KBM-7 (cell line): ENCODE measurements at regions not wholly inside any gene's neighbourhood (a gene's known extent, or its start where the extent isn't known, plus 50 kb on each side); places are given as distances from the start of the nearest gene placed in this dataset.

Experiments
- DNase-seq: peaks from one replicate; pipeline ENCODE4 v3.0.0-alpha.2; 2015
- in situ Hi-C: fragments of 300-500 bp; cut with MboI; formaldehyde crosslinking; loops from 2 replicates; pipeline ENCODE4 v1.14.3; 2020; ENCODE audit warnings: low sequenced_read_pairs, low pct_unique_long_range_greater_than_20kb, mixed read lengths

DNA sequence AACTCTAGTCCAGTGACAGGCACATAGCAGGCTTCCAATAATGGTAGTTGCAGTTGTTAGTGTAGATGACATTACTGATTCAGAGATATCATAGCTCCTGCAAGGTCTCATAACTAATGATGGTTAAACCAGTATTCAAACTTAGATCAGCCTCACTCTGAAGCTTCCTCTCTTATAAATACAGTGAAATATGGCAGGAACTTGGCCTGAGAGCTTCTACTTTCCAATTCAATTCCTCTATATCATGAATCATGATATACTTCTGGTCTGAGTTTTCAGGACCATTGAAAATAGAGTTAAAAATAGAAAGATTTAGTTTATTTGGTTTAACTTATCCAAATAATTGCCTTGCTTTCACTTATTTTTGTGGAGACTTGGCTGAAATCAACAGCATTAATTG is 167.5 kb upstream of the NOVA1 start:
- no peak for DNase-seq
- in situ Hi-C loops, result no loop called here

DNA sequence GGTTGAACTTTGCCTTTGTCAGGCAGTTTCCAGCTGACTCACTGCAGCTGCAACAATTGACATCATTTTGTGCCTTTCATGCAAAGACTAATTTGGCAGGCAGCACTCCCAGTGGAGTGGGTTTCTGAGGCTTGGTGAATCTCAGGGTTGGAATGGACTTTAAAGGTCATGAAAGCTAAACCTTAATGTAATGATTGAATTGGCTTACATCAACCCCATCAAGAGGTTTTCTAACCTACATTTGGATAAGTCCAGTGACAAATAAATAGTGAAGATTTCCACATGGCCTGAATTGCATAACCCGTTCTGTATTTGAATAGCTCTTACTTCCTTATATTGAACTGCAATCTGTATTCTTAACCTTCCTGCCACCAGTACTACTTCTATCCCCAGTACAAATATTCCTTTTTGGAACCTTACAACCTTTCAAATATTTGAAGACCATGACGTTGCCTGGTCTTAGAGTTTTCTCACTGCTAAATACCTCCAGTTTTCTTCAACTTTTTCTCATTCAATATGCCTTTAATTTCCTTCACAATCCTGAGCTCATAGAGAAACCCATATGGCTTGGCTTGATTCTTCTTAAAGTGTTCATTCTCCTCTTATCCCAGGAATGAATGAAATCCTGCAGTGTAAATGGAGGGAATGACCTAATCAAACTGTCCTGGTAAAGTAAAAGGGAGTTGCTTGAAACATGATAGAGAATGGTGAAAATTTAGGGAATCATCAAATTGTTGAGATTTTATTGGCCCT is 168.1 kb upstream of the NOVA1 start:
- in situ Hi-C loops, result no loop called here
- DNase-seq, result no peak

DNA sequence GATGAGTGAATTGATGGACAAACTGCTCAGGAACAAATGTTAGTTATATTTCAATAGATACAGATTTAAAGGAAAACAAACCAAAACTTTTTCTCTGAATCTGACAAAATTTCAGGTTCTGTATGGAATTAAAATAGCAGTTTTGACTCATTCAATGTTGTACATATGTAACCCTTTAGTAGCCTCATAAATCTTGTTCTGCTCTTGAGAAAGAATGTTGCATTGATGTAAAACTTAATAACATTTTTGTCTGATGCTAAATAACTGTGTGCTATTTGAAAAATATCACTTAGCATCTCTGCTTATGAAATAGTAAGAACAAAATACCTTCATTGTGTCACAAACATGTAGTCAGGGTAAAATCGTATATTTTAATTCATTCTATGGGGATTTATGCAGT is 168.9 kb upstream of the NOVA1 start:
- DNase-seq, result no peak
- in situ Hi-C loops, result no loop called here

DNA sequence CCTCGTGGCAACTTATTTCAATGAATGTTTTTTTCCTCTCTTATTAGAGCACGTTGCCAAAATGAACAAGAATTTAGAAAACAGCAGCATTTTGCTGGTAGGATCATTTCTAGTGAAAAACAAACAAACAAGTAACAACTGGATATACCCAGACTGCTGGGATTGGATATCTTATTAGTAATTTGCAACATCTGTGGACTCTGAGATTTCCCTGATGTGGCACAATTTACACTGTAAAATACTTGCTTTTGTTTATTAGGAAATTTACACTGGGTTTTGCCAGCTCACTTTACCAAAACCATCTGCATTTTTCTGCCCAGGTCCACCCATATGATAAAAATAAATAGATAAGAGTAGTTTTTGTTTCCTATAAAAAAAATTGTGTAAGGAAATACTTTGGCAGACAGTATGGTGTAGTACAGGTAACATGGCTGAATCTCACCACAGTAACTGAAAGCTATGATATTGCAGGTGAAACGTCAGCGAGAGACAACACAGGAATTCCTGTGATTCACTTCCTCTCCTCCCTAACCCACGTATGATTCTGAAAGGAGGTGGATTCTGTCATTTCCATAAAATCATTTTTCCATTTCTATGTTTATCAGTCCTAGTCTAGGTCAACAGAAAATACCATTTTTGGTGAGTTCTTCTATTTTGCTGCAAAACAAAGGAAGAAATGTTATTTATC is 176.2 kb upstream of the NOVA1 start:
- in situ Hi-C loops, result no loop called here
- no peak for DNase-seq

DNA sequence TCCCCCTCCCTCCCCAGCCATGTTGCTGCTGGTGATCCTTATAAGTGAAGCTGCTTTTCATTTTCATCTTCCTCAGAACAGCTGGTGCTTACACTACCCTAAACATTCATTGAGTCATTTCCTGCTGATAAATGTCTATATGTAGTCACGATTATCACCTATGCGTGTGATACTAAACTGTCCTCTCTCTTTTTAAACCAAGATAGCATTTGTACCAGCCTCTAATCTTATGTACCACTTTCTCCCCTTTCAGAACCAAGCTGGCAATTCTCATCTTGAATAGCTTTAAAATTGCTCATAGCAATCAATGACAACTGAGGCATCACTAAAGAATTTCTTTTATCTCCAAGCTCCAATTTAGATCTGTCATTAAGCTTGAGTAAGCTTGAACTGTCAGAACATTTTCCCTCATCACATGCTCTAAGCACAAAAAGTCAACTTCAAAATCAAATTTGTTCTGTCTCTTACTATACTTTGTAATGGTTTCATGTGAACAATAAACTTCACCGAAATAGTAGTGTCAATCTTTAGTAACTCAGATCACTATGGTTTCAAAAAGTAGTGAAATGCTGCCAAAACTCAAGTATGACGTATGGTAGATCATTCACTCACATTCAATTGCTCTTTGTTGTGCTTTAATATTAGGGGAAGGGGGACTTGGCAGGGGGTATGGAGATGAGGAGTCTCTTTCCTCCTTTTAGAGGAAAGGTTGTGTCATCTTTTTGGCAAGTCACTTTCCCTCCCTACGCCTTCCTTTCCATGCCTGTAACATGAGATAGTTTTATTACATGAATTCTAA is 178.1 kb upstream of the NOVA1 start:
- in situ Hi-C loops, result no loop called here
- DNase-seq, result no peak

DNA sequence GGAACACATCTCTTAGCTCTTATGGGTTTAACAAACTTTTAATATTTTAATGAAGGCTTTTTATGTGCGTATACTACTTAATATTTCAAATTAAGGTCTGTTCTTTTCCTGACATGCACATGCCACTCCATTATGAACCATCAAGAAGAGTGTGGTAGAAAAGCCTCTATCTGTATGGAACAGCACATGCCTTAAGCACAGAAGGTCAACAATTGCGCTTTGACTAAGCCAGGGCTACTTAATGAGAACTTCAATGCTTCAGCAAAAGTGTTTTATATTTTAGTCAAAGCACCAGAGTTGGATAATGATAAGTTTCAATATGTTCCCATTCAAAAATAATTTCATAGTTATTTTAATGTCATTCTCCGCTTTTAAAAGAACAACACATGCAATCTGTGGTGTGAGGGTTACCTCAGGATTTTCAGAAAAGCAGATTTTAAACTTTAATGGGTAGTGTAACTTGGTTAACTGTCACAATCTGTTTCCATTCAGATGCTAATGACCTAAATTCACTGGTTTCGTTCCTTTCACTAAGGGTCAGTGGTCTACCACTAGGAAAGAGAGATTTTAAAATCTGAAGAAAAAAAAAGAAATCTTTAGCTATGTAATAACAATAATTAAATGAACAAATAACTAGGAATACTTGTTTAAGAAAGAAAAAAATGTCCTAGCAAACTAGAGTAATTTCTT is 193.4 kb upstream of the NOVA1 start:
- in situ Hi-C loops, result no loop called here
- no peak for DNase-seq

DNA sequence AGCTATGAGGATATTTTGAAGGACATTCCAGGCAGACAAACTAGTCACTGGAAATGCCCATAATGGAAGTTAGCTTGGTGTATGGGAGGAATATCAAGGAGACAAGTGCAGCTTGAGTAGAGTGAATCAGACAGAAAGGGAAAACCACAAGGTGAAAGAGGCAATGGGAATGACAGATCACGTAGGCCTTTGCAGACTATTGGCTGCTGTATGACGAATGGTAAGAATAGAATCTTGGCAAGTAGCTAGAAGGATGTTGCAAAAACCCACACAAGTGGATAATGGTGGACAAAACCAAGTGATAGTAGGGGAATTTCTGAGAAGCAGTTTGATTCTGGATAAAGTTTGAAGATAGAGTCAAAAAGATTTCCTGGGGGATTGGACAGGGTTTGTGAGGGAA is 196.9 kb upstream of the NOVA1 start:
- DNase-seq, result no peak
- in situ Hi-C loops, result no loop called here

DNA sequence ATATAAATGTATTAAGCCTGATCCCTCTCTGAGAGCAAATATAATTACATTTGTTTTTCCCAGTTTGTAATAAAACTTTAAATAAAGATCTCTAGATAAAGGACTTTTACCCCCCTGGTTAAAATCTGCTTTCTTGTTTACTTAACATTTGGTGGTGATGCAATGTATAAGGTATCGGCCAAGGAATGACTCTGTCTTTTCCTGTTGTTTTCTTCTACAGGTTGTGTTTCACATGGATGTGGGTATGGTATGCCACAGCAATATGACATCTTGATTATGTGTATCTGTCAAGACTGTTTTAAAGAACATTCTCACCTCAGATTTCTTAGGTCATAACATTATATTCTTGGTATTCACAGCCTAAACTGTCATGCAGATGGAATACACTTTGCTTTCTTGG is 210.6 kb upstream of the NOVA1 start:
- in situ Hi-C loops, result no loop called here
- no peak for DNase-seq

DNA sequence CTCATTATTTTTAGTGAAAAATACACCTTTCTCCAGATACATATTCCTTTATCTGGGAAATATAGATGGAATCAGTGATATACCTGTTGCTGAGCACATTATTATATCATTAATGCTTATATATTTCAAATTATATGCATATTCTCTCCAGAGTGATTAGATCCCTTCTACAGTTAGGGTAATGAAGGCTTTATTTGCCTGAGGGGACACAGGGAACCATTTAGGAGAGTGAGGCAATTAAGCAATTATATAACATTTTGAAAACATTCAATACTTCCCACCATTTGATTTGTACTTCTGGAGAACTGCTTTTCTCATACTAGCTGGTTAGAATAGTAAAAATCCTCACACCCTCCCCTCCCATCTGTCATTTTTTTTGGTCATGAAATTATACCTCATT is 212.8 kb upstream of the NOVA1 start:
- in situ Hi-C loops, result no loop called here
- no peak for DNase-seq

DNA sequence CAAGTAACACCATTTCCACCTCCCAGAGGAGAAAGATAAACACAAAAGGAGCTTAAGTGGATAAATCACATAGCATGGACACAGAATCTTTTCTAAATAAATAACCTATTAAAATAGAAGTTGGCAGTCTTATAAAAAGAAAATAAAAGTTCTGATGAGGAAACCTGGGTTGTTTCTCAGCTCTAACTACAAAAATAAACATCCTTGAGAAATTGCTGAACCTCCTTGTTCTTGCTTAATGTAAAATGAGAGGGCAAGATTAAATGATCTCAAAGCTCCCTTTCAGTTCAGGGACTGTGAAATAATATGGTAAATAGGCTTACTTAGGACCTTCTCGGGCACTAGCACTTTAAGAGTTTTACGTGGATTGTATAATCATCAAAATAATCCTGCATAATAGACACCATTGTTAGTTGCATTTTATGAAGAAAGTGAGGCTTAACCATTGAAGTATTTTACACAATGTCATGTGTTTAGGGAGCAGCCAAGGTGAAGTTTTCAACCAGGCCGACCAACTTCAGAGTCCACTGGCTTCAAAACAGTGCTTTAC is 214.0 kb upstream of the NOVA1 start:
- in situ Hi-C loops, result no loop called here
- DNase-seq, result no peak

DNA sequence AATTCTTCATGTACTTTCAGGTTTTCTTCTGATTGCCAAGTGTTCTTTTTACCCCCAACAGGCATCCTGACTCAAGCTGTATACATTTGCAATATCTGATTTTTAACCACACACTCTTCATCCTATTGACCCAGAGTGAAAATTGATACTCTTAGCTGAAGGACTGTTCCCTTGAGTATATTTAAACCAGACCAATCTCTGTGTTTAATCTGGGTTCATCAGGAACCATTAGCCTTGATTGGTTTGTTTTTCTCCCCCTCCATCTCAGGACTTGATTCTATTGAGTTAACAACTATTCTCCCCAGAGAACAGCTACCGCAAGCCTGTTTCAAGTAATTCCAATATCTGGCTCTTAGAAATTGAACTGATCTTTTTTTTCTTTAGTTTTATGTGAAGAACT is 222.3 kb upstream of the NOVA1 start:
- in situ Hi-C loops, result no loop called here
- DNase-seq, result no peak

DNA sequence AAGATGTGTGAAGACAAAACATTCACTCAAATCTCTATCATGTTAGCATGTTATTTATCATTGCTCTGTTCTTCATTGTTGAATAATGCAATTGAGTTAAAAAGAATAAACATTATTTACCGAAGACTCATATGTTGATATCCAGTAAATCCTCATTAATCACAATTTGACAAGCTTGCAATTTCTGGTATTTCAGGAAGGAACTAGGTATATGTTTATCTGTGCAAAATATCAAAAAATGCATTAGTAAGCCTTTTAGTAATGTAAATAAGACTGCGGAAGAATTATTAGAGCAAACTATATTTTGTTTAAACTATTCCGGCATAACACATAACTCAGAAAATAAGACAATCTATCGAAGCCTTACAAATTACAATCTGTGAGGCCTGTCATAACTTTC is 222.7 kb upstream of the NOVA1 start:
- in situ Hi-C loops, result no loop called here
- no peak for DNase-seq

DNA sequence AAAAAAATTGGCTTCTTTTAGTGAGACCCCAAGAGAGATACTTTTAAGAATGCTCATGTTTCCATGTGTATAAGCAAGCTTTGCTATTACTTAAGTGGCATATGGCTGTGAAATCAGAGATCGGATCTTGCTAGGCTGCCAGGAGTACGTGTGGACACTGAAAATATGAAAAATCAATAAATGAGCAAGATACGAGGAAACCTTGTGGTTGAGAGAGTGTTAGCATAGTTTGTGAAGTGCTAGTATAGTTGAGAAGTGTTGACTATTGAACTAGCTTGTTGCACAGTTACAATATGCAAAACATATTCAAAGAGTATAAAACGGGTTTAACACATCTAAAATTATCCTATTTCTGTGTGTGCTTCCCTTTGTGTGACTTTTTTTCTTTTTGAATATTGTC is 230.9 kb upstream of the NOVA1 start:
- no peak for DNase-seq
- in situ Hi-C loops, result no loop called here

DNA sequence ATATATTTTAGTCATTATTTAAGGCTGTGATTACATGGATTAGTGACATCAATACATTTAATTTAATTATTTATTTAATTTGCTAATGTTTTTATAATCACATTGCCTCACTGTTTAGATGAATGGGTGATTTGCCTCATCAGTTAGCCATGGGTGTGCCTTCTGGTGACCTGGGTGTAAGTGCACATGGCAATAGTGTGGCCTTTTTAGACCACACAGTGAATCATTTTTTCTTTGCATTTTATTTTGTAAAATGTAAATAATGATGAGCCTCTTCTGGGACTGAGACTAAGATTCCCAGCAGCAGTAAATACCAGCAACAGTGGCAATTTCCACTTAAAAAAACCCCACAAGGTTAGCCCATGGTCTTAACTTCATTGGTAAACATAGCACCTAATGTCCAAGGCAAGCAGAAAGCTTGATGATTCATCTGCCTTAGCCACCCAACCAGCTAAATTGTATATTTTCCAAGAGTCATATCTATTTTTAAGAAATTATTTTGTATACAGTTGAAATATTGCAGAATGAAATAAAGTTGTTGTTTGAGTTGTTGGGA is 235.9 kb upstream of the NOVA1 start:
- in situ Hi-C loops, result no loop called here
- no peak for DNase-seq

DNA sequence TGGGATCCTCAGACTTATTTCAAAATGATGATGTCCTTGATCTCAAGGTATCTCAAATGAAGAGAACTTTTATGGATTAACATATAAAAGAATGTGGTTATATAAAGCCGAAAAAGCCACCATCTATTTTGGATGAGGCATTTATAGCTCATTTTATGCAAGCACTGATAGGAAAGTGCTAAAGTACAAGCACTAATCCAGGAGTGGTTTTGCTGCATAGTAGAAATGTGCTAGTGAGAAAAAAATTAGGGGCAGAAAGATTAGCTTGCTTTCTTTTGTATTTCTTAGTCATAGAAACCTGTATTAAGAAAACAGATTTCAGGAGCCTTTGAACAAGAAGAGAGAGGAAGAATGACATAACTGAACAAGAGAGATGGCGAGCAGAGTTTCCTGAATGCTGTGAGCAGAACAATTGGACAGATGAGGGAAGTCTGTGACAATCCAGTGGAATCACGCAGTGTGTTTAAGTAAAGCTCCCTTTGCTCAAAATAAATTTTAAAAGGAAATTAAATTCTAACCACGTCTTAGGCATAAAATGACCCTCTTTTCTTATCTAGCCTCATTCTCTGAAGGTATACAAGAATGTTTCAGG is 238.2 kb upstream of the NOVA1 start:
- in situ Hi-C loops, result no loop called here
- DNase-seq, result no peak

DNA sequence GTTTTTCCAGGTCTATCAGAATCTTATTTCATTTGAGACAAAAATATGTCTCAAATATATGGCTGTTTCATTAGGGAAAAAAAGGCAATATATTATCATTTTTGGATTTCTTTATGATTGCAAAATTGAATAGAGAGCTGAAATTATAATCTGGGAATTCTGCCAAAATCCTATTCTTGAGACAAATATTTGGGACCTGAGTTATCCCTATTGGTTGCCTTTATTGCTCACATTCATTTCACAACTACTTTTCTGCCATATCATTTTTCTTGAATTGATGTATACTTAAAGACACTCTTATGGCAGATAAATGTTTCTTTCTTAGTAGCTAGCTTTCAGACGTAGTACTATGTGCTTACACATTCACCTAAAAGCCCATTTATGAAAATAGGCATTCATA is 241.6 kb upstream of the NOVA1 start:
- in situ Hi-C loops, result no loop called here
- no peak for DNase-seq

DNA sequence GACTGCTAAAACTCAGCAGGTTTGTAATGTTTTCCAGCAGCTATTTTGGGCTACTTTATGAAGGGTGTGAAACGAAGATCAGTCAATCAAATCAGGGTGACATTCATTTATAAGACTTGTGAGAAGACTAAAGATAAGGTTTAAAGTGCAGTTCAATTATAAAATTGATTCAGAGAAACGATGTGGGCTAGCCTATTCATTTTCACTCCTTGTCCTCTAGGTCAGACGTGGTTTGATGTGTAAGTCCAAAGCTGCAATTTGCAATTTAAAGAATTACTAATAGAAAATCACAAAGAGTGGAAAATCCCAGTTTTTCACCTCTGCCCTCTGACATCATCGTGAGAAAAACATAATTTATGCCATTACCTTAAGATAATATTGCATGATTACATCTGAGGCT is 243.5 kb upstream of the NOVA1 start:
- no peak for DNase-seq
- in situ Hi-C loops, result no loop called here

DNA sequence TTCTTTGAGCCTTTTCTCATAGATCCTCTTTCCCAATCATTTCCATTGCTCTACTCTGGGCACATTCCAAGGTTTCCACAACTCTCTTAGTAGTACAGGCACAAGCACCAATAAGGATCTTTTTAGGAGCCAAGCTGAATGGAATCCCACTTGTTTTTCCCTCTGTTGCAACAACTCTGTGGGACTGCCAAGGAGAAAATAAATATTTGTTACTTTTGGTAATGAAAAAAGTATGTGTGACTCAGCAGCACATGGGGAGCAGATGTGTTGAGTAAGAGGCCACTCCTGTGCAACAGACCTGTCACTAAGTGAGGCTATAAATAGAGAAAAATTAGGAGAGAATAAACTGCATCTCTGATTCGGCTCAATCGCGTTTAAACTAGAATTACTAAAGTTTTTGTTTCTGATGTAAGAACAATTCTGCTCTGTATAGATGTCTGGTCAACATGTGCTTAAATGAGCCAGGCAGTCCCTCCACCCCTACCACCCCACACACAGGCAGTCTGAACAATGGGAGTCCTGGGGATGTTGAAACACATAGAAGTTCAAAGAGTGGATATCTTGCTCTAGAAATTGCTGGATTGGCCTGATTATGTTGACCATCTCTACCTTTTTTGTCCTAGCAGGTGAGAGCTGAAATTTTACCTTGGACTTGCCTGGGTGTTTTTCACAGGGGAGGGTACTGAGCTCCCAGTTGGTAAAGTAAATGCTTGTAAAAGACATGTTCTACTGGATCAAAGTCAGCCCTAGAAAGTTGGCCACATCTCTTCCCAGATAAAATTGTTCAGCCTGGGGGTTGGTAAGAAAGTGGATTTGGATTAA is 244.3 kb upstream of the NOVA1 start:
- in situ Hi-C loops, result no loop called here
- no peak for DNase-seq
